ENCODE measurements at regions not wholly inside any gene's neighbourhood (a gene's known extent, or its start where the extent isn't known, plus 50 kb on each side); places are given as distances from the start of the nearest gene placed in this dataset.

DNA sequence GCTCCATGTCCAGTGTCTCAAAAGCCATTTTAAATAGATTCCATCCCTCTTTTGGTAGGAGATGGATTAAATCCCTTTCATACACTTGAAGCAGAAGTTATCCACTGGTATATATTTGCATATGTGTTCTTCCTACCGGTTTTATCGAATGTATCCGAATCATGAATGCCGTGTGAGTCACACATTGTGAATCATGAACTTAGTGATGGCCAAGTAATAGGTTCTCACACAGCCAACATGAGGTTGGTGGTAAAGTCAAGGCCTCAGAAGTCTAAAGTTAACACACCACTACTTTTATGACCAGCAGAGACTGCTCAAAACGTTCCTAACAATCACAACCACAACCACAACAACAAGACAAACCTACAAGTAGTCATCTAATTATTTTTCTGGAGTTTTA, 345.5 kb downstream of the THBS2 start:
- POLR2A ChIA-PET = no interaction called here
- CTCF ChIA-PET = no interaction called here
- TF ChIP-seq, protein P1, sequence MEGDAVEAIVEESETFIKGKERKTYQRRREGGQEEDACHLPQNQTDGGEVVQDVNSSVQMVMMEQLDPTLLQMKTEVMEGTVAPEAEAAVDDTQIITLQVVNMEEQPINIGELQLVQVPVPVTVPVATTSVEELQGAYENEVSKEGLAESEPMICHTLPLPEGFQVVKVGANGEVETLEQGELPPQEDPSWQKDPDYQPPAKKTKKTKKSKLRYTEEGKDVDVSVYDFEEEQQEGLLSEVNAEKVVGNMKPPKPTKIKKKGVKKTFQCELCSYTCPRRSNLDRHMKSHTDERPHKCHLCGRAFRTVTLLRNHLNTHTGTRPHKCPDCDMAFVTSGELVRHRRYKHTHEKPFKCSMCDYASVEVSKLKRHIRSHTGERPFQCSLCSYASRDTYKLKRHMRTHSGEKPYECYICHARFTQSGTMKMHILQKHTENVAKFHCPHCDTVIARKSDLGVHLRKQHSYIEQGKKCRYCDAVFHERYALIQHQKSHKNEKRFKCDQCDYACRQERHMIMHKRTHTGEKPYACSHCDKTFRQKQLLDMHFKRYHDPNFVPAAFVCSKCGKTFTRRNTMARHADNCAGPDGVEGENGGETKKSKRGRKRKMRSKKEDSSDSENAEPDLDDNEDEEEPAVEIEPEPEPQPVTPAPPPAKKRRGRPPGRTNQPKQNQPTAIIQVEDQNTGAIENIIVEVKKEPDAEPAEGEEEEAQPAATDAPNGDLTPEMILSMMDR (IDR thresholded peaks at IDR 0.05; ENCODE audit: control extremely low read depth, extremely low read depth, low read depth, missing control alignments) = no peak
- no peak for DNase-seq (ENCODE audit: extremely low spot score)

DNA sequence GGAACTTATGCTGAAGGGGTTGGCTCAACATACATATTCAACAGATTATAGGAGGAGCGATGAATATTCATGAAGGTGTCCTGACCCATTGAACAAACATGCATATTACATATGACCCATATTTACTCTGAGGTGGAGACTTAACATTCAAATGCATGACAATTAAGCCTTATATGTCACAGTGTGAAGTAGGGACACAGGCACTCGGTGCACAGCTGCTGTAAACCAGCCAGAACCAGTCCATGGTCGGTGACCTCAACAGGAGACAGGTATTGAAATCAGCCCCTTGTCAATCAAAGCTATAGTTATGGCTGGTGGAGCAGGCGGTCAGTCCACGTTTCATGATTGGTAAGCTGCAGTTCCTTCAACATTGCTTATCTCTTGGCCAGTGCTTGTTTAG, 347.3 kb downstream of the THBS2 start:
- CTCF ChIA-PET = no interaction called here
- DNase-seq (ENCODE audit: extremely low spot score) = no peak
- POLR2A ChIA-PET = no interaction called here
- TF ChIP-seq, protein P1 (IDR thresholded peaks at IDR 0.05; ENCODE audit: control extremely low read depth, extremely low read depth, low read depth, missing control alignments) = no peak

GRCh38 chr6:168905451-168906090, 348.1 kb downstream of the THBS2 start:
- TF ChIP-seq, protein P1 (IDR thresholded peaks at IDR 0.05; ENCODE audit: control extremely low read depth, extremely low read depth, low read depth, missing control alignments) = no peak
- DNase-seq (ENCODE audit: extremely low spot score) = no peak
- ChIA-PET CTCF (no interaction called here), POLR2A (no interaction called here)

DNA sequence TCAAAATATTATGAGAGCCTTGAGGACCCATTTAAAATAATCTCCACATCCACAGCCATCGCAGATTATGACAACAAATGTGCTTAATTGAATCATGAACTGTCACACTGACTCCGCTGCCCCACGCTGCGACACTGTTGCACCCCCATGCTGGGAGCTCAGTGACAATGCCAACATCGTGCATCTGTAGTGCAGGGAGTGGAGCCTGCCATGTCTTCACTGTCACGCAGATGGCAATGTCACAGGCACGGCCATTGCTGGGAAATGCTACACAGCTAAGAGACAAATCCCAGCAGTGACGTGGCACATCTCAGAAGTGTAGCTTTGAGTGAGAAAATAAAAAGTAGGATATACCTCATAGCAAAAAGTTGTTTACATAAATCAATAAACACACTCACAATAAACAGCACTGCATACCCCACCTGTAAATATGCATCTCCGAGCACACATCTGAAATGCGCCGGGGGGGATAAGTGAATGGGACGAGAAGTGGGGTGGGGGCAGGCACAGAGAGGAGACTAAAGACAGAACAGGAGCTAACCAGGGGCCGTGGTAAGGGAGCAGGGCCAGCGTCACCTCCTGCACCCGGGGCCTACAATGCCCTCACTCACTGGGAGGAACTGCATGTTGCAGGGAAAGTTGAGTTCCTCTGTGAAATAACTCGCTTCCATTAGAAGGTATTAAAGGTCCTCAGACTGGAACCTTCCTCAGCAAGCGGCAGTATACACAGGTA, 349.9 kb downstream of the THBS2 start:
- TF ChIP-seq, protein P1 (IDR thresholded peaks at IDR 0.05; ENCODE audit: control extremely low read depth, extremely low read depth, low read depth, missing control alignments) = no peak
- DNase-seq (ENCODE audit: extremely low spot score) = no peak
- ChIA-PET CTCF (interaction anchor here (1.5 kb wide), 1 partner anchor 9 kb away, joined by 3 read pairs; no protein-coding TSS in a partner anchor), POLR2A (no interaction called here)

DNA sequence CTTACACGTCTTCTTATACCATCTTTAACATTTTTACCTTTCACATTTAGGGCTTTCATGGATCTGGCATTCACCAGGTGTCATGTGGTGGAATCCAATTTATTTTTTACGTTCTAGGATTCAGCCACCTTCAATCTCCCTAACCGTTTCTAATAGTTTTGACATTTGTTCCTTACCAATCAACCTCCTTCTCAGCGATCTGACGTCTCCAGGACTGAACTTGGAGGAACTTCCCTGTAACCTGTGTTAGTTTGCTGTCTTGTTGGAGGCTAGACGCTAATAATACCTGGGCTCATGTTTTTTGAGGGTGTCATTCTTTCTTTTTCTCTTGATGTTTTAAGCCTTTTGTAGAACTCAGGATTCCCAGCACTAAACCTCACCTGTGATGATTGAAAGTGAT, 351.6 kb downstream of the THBS2 start:
- ChIA-PET CTCF (no interaction called here), POLR2A (no interaction called here)
- TF ChIP-seq, protein P1 (IDR thresholded peaks at IDR 0.05; ENCODE audit: control extremely low read depth, extremely low read depth, low read depth, missing control alignments) = no peak
- DNase-seq (ENCODE audit: extremely low spot score) = no peak

DNA sequence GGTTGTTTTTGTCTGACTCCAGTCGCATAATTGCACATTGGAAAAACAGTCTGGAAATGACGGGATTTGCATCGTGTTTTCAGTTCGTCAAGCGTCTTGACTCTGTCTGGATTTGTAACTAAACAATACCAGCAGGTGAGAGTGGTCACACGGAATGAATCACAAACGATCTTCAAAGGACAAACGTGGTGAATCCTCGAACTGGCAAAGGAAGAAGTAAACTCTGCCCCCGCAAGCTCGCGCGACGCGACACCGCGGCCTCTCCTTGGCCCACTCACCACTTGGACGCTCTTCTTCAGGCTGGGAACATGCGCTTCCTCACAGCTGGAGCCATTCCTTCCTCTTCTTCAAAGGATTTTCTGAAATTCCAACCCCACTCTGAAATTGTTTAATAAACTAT, 352.6 kb downstream of the THBS2 start:
- DNase-seq (ENCODE audit: extremely low spot score) = no peak
- ChIA-PET POLR2A (no interaction called here), CTCF (no interaction called here)
- TF ChIP-seq, protein P1 (IDR thresholded peaks at IDR 0.05; ENCODE audit: control extremely low read depth, extremely low read depth, low read depth, missing control alignments) = no peak

Measured in GM10248 (cell line).